ENCODE measurements at regions not wholly inside any gene's neighbourhood (a gene's known extent, or its start where the extent isn't known, plus 50 kb on each side); places are given as distances from the start of the nearest gene placed in this dataset.

DNA sequence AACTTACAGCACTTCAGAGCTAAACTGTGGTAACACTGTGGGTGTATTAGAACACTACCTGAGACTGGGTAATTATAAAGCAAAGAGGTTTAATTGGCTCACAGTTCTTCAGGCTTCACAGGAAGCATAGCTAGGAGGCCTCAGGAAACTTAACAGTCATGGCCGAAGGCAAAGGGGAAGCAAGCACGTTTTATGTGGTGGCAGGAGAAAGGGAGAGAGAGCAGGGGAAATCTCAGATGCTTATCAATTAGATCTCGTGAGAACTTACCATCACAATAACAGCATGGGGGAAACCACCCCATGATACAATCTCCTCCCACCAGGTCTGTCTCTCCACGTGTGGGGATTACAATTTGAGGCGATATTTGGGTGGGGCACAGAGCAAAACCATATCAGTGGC, 512.6 kb downstream of the RERGL start:
- TF ChIP-seq EP300 (IDR thresholded peaks at IDR 0.05) (no peak), CTCF (IDR thresholded peaks at IDR 0.05) (no peak), CEBPB (IDR thresholded peaks at IDR 0.05) (no peak)
